Ovary (tissue), 3 donors: ENCODE measurements at regions not wholly inside any gene's neighbourhood (a gene's known extent, or its start where the extent isn't known, plus 50 kb on each side); places are given as distances from the start of the nearest gene placed in this dataset.
"Not testable (repeated sequence)": the region's sequence is repeated elsewhere in the genome, so short reads cannot be mapped to it uniquely, and the experiment has no call there.

Experiments
- CTCF ChIP-seq, 3 donors: fragments of 450-650 bp in 2 of 3; fragments of 200-600 bp in 1 of 3; IDR thresholded peaks; one replicate each; pipeline versions ENCODE4 v1.5.1 to v1.8.0; 2016 to 2022; ENCODE audit warnings: antibody characterized with exemption in 3 of 3, mild to moderate bottlenecking in 1 of 3
- POLR2A ChIP-seq: fragments of 450-650 bp; IDR thresholded peaks from one replicate; pipeline ENCODE4 v1.6.1; 2017; ENCODE audit warnings: antibody characterized with exemption, mild to moderate bottlenecking, moderate library complexity
- donor health status: DM: no; HTN: no; CAD: no.

- TF ChIP-seq CTCF (IDR thresholded peaks at IDR 0.05); POLR2A: not testable (repeated sequence)
These were observed 942.6 kb downstream of the C4orf33 start for GRCh38 chr4:130038540-130038939.
